ENCODE measurements at regions not wholly inside any gene's neighbourhood (a gene's known extent, or its start where the extent isn't known, plus 50 kb on each side); places are given as distances from the start of the nearest gene placed in this dataset.
A peak's percentile ranks its signal among the peaks of the same experiment; 100 is the strongest.

DNA sequence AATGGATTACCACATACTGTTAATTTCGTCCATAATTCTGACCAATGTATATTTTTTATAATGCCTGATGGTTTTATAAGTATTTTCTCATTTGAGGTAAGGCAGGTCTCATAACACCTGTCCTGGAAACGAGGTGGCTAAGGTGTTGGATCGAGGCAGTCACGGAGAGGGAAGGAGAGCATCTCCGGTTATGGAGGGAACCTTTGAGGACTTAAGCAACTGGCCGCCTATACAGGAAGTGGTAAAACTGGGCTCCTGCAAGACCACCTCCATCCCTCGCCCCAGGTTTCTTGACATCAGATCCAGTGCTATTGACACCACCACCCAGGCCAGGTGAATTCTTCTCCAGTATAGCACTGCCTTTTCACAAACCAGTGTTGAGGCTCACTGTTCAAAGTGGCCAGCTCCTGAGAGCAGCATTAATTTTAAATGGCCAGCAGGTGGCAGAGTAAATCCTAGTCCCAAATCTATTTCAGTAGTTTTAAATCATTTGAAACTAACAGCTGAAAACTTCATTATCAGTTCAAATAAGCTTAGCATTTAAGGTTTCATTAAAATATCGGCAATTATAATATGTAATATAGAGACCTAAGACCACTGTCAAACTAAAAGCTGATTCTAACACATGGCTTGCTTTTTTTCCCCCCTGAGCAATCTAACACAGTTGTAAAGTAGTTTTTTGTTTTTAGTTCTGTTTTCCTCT, 100.8 kb downstream of the PPM1A start:
- peak; percentile 56 for ATAC-seq
- intact Hi-C loops (cut with DNase I, micrococcal nuclease) = loop anchor here in 1 of 2 donors (10.0 kb wide), 1 partner anchor 905 kb away; no protein-coding TSS in a partner anchor
- Histone ChIP-seq H3K9me3 (no peaks in the 10 kb centered on the region), H3K4me3 (no peak overlapping the region), H3K36me3 (ENCODE audit: low read depth) (no peaks in the 10 kb centered on the region), H3K4me1 (ENCODE audit: low read depth) (no peaks in the 10 kb centered on the region)
- peak in 1 of 3 donors; percentile 54 for DNase-seq
- TF ChIP-seq, protein P1, sequence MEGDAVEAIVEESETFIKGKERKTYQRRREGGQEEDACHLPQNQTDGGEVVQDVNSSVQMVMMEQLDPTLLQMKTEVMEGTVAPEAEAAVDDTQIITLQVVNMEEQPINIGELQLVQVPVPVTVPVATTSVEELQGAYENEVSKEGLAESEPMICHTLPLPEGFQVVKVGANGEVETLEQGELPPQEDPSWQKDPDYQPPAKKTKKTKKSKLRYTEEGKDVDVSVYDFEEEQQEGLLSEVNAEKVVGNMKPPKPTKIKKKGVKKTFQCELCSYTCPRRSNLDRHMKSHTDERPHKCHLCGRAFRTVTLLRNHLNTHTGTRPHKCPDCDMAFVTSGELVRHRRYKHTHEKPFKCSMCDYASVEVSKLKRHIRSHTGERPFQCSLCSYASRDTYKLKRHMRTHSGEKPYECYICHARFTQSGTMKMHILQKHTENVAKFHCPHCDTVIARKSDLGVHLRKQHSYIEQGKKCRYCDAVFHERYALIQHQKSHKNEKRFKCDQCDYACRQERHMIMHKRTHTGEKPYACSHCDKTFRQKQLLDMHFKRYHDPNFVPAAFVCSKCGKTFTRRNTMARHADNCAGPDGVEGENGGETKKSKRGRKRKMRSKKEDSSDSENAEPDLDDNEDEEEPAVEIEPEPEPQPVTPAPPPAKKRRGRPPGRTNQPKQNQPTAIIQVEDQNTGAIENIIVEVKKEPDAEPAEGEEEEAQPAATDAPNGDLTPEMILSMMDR (IDR thresholded peaks at IDR 0.05) = peak; percentile 45

DNA sequence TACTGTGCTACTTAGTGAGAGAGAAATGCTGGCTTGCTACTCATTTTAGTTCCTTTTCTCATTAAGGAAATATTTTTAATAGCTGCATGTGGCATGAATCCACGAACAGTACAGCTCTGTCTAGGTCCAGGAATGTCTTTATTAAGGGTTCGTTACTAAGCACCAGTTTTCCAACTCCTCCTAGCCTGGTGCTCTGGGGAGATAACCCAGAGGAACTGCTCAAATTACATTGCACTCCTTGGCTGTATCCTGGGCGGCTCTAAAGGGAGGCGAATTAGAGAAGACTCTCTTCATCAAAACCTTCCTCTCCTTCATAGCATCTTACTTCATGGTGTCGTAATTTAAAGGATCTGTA, 101.3 kb downstream of the PPM1A start:
- DNase-seq (no peak), ATAC-seq (no peak)
- H3K4me3 ChIP-seq = no peak overlapping the region
- TF ChIP-seq, protein P1 (IDR thresholded peaks at IDR 0.05) = no peak
- H3K4me1 ChIP-seq (ENCODE audit: low read depth) = no peaks in the 10 kb centered on the region
- H3K9me3 ChIP-seq = no peaks in the 10 kb centered on the region
- intact Hi-C loops (cut with DNase I, micrococcal nuclease) = loop anchor here in 1 of 2 donors (10.0 kb wide), 1 partner anchor 904 kb away; no protein-coding TSS in a partner anchor
- H3K36me3 ChIP-seq (ENCODE audit: low read depth) = no peaks in the 10 kb centered on the region

DNA sequence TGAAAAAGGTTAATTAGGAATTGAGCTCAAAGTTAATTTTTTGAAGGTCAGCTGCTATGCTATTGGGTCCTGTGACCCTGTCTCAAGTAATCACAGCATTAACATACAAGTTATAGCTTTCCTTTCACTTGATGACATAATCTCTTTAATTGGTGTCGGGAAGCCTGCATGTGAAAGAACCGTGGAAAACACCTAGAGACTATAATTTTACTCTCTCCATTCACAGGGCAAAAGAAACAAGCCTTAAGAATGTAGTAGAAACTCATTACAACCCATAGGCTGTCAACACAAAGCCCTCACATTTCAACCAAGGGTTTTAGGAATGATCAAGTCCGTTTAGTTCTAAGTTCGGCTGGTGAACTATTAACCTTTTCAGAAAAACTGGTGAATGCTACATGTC, 104.4 kb downstream of the PPM1A start:
- H3K4me1 ChIP-seq (ENCODE audit: low read depth) = no peaks in the 10 kb centered on the region
- DNase-seq (no peak), ATAC-seq (no peak)
- intact Hi-C loops (cut with DNase I, micrococcal nuclease) = loop anchor here in 1 of 2 donors (10.0 kb wide), 1 partner anchor 901 kb away; no protein-coding TSS in a partner anchor
- TF ChIP-seq, protein P1 (IDR thresholded peaks at IDR 0.05) = no peak
- H3K36me3 ChIP-seq (ENCODE audit: low read depth) = no peaks in the 10 kb centered on the region
- no peaks in the 10 kb centered on the region for H3K9me3 ChIP-seq
- no peak overlapping the region for H3K4me3 ChIP-seq

DNA sequence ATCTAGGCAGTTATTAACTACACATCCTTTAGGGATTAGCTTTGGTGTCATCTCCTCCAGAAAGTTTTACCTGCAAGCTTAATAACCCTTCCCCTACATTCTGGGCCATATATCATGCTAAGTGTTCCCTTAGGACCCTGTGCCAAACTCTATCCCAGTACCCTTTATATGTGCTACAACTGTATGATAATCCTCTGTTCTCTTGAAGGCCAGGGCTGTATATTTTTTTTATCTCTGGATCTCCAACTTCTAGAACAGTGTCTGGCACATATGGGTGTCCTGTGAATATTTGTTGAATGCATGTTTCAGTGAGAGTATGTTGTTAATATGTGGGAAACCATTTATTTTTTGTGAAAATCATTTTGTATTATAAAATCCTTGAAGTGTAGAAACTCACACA, 106.7 kb downstream of the PPM1A start:
- no peaks in the 10 kb centered on the region for H3K9me3 ChIP-seq
- TF ChIP-seq, protein P1 (IDR thresholded peaks at IDR 0.05) = no peak
- DNase-seq (no peak), ATAC-seq (no peak)
- H3K4me3 ChIP-seq = no peak overlapping the region
- H3K36me3 ChIP-seq (ENCODE audit: low read depth) = no peaks in the 10 kb centered on the region
- no peaks in the 10 kb centered on the region for H3K4me1 ChIP-seq (ENCODE audit: low read depth)
- intact Hi-C loops (cut with DNase I, micrococcal nuclease) = loop anchor here in 1 of 2 donors (10.0 kb wide), 1 partner anchor 899 kb away; no protein-coding TSS in a partner anchor

DNA sequence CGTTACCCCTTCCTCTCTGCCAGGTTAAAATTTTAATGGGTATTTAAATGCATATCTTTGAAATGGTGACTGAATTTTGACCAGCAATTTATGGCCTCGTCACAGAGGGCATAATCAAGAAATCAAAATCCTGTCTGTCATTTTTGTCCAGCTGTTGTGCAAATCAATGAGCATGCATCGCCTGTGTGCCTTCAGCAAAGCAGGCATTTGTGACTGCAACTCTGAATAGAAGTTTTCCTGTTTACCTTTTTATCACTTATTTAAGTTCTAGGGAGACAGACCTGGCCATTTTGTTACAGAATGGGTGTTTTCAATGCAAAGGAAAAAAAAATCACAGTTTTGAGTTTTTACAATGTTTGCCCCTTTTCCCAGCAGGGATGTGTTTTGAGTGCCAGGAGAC, 107.4 kb downstream of the PPM1A start:
- H3K36me3 ChIP-seq (ENCODE audit: low read depth) = no peaks in the 10 kb centered on the region
- intact Hi-C loops (cut with DNase I, micrococcal nuclease) = loop anchor here in 1 of 2 donors (10.0 kb wide), 1 partner anchor 898 kb away; no protein-coding TSS in a partner anchor
- H3K4me1 ChIP-seq (ENCODE audit: low read depth) = no peaks in the 10 kb centered on the region
- ATAC-seq = no peak
- TF ChIP-seq, protein P1 (IDR thresholded peaks at IDR 0.05) = no peak
- H3K9me3 ChIP-seq = no peaks in the 10 kb centered on the region
- no peak overlapping the region for H3K4me3 ChIP-seq
- no peak for DNase-seq

Data from mucosa of descending colon (tissue), 3 donors.